ENCODE measurements at regions not wholly inside any gene's neighbourhood (a gene's known extent, or its start where the extent isn't known, plus 50 kb on each side); places are given as distances from the start of the nearest gene placed in this dataset.

DNA sequence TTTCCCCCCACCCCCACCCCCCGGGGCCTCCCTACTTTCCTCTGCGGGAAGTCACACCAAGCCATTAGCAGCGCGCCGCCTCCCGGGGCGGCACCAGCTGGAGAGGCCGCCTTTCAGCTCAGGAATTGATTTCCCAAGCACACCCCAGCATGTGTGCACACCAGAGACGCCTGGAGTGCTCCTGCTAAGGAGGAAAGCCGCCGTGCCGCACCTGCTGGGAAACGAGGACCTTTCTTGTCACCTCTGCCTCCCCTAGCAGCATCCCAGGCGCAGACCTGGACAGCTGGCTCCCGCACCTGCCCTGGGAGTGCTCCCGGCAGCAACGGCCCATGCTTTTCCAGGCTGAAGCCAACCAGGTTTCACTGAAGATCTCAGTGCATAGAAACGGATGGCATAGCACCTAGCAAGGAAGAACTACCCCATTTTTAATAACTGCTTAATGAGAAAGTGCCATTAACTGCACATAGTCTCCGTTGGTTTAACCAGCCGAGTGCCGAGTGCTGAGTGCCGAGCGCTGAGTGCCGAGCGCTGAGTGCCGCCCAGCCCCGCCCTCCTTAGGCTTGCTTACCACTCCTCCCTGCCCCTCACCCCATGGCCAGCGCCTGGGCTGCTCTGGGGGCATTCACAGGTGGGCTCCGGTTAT is 165.0 kb downstream of the USP12 start:
- TF ChIP-seq MYC (IDR thresholded peaks at IDR 0.05; ENCODE audit: low read depth, low read length) (no peak), CTCF (IDR thresholded peaks at IDR 0.05; ENCODE audit: low read depth, low read length) (no peak), POLR2A (IDR thresholded peaks at IDR 0.05; ENCODE audit: extremely low read depth, insufficient read length) (no peak)
- TF ChIP-seq, protein P1, sequence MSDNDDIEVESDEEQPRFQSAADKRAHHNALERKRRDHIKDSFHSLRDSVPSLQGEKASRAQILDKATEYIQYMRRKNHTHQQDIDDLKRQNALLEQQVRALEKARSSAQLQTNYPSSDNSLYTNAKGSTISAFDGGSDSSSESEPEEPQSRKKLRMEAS (IDR thresholded peaks at IDR 0.05; ENCODE audit: low read depth, low read length): no peak
- peak; percentile 45 for DNase-seq (ENCODE audit: low read depth)
- H3K4me3 ChIP-seq (ENCODE audit: low read depth, low read length): peak overlapping the region; percentile 32

DNA sequence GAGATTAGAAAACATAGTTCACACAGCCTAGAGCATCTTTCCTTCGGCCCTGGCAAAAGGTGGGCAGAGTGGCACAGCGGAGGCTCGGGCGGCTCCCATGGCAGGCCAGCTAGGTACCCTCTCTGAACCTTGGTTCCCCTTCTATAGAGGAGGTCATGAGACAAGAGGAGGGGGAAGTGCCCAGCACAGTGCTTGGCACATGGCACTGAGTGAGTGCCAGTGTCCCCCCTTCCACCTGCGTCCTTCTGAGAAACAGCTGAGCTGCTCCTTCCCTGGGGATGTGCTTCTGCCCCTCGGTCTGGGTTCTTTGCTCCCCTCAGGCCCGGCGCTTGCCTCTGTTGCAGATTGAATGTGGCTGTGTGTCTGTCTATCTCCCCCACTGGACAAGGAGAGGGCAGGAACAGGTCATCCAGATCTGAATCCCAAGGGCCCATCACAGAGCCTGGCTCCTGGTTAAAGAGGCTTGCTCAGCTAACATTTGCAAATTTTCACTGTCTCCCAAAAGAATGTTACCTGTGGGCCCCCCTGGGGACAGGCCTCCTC is 165.6 kb downstream of the USP12 start:
- no peak for DNase-seq (ENCODE audit: low read depth)
- TF ChIP-seq CTCF (IDR thresholded peaks at IDR 0.05; ENCODE audit: low read depth, low read length) (no peak), POLR2A (IDR thresholded peaks at IDR 0.05; ENCODE audit: extremely low read depth, insufficient read length) (no peak), MYC (IDR thresholded peaks at IDR 0.05; ENCODE audit: low read depth, low read length) (no peak)
- TF ChIP-seq, protein P1 (IDR thresholded peaks at IDR 0.05; ENCODE audit: low read depth, low read length): no peak
- no peak overlapping the region for H3K4me3 ChIP-seq (ENCODE audit: low read depth, low read length)

- TF ChIP-seq, protein P1 (IDR thresholded peaks at IDR 0.05; ENCODE audit: low read depth, low read length): no peak
- TF ChIP-seq CTCF (IDR thresholded peaks at IDR 0.05; ENCODE audit: low read depth, low read length) (no peak), MYC (IDR thresholded peaks at IDR 0.05; ENCODE audit: low read depth, low read length) (no peak), POLR2A (IDR thresholded peaks at IDR 0.05; ENCODE audit: extremely low read depth, insufficient read length) (no peak)
- H3K4me3 ChIP-seq (ENCODE audit: low read depth, low read length): no peak overlapping the region
- peak; percentile 38 for DNase-seq (ENCODE audit: low read depth)
These were observed 166.1 kb downstream of the USP12 start for GRCh38 chr13:27005556-27005955.

- H3K4me3 ChIP-seq (ENCODE audit: low read depth, low read length): no peak overlapping the region
- TF ChIP-seq CTCF (IDR thresholded peaks at IDR 0.05; ENCODE audit: low read depth, low read length) (no peak), POLR2A (IDR thresholded peaks at IDR 0.05; ENCODE audit: extremely low read depth, insufficient read length) (no peak), MYC (IDR thresholded peaks at IDR 0.05; ENCODE audit: low read depth, low read length) (no peak)
- TF ChIP-seq, protein P1 (IDR thresholded peaks at IDR 0.05; ENCODE audit: low read depth, low read length): no peak
- no peak for DNase-seq (ENCODE audit: low read depth)
These were observed 166.7 kb downstream of the USP12 start for GRCh38 chr13:27004866-27005265.

DNA sequence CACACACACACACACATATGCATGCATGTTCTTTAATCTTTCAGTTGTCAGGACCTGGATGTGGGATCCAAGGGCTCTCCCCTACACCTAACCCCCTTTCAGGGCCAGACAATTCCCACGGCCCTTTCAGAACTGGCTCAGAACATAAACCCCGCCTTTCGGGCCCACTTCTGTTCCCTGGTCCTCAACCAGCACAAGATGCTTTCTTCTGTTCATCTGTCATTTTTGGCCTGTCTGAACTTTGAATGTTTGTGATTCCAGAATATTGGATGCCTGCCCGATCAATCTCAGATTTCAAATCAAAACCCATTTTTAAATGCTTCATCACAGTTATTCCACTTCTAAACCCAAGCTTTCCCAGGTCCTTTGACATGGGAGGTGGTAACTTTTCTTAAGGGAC is 167.3 kb downstream of the USP12 start:
- TF ChIP-seq MYC (IDR thresholded peaks at IDR 0.05; ENCODE audit: low read depth, low read length): no peak
- TF ChIP-seq, protein P1 (IDR thresholded peaks at IDR 0.05; ENCODE audit: low read depth, low read length): no peak
- no peak for TF ChIP-seq POLR2A (IDR thresholded peaks at IDR 0.05; ENCODE audit: extremely low read depth, insufficient read length)
- TF ChIP-seq CTCF (IDR thresholded peaks at IDR 0.05; ENCODE audit: low read depth, low read length): no peak
- DNase-seq (ENCODE audit: low read depth): no peak
- H3K4me3 ChIP-seq (ENCODE audit: low read depth, low read length): no peak overlapping the region
